NCI-H345 treated with DMSO at 0.1 percent for 48 hours (cell line): ENCODE measurements at regions not wholly inside any gene's neighbourhood (a gene's known extent, or its start where the extent isn't known, plus 50 kb on each side); places are given as distances from the start of the nearest gene placed in this dataset.
"Not testable (repeated sequence)": the region's sequence is repeated elsewhere in the genome, so short reads cannot be mapped to it uniquely, and the experiment has no call there.

Source experiments
- DNase-seq: peaks from one replicate; lab custom pipeline; 2025; ENCODE audit not compliant: unreplicated experiment; lab: John Stamatoyannopoulos, UW

DNA sequence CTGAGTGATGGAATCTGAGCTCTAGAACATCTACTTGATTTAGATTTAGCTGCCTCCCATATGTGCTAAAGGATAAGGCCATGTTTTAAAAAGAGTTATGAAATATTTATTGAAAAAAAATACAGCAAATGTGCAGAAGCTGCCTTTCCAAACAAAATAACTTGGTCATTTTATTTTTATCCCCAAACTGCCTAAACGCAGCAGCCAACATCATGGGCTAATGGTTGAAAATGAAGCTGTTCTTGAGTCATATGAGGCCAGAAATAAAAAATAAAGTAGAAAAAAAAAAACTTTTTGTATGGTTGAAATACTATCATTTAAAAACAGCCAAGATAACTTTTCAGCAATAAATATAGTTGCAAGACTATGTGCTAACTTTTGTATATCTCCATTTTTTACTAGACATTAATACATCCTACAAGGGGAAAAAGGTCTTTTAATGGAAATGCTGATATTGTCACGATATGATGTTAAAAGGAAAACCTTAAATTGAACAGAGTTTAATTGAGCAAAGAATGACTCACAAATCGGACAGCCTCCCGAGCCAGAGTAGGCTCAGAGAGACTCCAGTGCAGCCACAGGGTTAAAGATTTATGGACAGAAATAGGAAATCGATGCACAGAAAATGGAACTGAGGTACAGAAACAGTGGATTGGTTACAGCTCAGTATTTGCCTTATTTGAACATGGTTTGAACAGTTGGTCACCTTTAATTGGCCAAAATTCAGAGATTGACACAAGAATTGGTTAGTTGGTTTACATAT, 305.8 kb downstream of the MDFIC start:
- no peak for DNase-seq

DNA sequence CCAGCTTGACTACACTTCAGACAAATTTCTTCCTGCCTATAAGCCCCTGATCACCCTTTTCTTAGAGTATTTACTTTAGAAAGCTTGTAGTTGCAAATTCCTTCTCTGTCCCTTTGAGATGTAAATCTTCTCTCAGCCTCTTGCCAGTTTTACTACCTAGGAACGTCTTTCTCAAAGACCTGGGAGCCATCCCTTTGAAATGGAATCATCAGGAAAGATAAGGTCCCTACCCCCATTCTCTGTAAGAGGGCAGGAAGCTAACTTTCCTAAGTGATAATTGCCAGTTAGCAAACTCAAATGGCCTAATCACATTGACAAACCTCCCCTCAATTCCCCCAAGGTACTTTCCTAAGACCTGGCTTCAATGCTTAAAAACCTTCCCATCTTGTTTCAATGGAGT, 304.5 kb downstream of the MDFIC start:
- no peak for DNase-seq

DNA sequence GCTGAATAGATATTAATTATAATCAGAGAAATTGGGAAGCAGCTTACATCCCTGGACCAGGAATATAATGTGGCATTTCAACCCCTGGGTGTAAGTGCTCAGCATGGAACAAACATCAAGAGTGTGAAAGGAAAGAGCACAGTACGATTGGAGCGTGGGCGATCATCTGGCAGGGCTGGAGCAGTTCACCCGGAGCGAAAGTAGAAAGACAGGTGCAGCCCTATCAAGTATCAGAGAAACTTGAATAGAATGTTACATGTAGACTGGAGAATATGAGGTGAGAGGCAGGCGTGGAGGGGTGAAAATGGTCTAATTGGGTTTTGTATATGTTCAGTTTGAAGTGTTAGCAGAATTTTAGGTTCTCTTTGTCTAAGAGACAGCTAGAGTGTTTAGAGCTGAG, 303.0 kb downstream of the MDFIC start:
- DNase-seq: no peak

DNA sequence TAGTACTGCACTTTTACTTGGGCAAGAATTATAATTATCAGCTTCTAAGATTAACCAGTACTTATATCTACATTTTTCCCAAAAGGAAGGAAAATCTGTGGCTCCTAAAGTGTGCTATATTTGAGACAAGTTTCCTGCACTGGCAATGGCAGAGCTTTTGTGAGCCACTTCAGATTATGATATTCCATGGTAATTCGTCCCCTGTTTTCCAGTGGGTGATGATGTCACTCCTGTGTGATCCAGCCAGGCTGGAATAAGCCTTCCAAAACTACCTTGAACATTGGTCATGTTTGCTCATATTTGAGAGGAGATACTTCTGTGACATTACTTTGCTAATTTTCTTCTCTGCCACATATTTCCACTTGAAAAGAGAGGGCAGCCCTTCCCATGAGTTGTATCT, 302.1 kb downstream of the MDFIC start:
- no peak for DNase-seq

DNA sequence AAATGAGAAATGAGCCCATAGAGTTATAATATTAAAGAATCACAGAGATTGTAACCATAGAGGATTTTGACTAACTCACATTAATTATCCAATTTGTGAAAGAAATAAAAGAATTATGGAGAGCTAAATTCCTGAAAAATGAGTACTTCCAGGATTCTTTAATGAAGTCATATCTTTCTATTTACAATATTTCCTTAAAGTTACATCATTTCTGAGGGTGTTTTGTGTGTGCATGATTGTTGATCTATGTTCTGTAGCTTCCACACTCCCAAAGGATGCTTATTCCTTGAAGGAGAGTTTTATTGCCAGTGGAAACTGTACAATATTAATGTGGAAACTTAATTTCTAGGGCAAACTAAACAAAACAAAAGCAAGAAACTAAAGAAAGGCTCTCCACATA, 299.6 kb downstream of the MDFIC start:
- DNase-seq: no peak

DNA sequence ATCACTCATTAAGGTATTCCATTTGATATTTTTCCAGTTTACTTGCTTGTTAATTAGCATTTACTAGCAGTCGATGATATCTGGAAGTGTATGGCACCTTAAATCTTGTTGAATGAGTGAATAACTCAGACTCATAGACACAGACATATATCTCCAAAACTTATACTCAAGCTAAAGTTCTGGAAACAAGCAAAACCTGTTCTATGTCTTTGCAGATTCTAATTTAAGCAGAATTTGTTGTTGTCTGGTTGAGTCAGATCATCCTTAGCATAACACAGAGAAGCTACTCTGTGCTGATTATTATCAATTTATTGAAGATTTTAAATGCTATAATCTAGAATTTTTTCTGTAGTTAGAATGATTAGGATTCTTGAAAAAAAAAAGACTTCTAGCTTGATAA, 296.2 kb downstream of the MDFIC start:
- DNase-seq: no peak

DNA sequence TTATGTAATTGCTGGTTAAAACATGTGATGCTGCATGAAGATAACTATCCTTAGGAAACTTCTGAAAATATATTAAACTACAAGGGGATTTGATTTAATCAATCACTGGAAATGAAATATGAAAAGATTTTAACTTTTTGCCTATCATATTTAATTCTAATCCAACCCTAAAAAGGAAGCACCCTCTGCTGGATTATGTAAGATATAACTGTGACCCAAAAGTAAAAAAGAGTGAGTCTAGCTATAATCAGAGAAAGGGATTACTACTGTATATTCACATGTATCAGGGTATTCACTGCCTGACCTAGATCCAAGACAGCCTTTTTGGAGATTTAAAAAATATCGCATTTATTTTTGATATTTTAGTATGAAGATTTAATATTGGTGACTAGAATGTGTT, 295.5 kb downstream of the MDFIC start:
- DNase-seq: no peak

DNA sequence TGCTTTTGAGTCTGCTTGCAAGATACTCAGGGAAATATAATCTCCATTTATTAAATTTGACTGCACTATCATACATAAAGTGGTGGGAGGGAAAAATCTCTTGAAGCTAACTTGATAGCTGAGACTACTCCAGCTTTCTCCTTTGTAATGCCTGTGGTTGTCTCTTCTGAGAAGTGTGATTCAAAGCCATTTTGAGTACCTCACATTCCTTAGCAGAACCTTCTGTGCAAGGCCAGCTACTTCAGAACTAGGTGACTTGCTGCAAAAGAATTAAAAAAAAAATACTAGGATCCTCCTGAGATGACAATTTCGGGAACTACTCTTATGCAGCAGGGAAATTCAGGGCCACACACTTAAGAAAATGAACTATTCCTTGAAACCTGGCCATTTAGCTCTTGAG, 294.8 kb downstream of the MDFIC start:
- no peak for DNase-seq

DNA sequence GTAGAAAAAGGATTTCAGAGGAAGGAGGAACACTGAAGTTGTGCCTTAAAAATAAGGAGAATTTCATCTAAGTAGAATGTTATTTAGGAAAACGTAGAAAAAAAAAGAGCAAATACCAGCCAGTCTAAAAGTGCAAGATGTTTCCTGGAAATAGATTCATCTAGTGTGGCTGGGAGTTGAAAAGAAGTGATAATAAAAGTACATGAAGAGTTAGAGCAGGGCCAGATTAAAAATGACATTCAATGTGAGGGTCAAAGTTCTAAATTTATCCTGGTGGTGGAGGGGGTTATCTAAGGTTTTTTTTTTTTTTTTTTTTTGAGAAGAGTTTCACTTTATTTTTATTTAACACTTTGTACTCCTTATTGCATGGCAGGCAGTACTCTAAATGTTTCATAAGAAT, 289.3 kb downstream of the MDFIC start:
- DNase-seq: no peak

DNA sequence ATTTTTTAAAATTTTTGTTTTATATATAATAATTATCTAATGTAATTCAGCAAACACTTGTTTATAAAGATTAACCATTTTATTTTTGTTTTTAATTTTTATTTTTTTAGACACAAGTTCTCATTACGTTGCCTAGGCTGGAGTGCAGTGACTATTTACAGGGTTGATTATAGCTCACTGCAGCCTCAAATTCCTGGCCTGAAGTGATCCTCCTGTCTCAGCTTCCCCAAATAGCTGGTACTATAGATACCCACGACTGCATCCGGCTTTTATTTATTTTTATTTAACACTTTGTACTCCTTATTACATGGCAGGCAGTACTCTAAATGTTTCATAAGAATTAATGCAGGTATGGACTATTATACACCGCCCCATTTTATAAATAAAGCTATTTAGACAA, 288.7 kb downstream of the MDFIC start:
- no peak for DNase-seq

DNA sequence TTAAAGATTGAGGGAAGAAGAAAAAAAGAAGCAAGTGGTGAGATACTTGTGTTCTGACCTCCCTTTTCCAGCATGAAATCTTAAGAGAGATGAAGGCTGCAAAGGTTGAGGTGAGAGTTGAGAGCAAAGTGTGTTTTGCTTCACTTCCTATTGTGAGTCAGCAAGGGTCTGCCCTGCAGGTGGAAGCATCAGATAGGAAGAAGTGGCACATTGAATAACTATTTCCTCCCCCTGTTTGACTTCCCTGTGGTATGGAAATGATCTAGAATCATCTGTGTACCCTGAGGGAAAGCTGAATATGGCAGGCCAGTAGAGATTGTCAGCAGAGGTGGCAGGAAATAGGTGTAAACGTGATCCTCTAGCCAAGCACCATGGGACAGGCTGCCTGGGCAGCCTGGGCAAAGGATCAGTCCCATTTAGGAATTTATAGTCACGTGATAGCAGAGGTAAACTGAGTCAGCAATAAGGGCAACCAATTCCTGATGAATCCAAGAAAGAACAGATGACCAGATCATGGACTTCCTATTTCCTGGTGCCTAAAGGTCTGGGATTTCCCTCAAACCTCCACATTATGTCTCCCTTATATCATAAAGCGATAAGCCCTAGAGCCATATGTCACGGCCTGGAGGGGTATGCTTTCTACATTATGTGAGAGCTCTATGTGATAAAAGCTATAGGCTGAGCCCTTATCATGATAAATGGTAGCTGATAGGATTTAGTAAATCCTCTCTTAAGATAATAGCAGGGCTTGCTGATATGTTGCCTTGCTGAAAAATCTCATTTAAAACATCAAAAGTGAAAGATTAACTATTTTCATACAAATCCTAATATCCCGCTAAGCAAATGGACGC, 287.0 kb downstream of the MDFIC start:
- DNase-seq: no peak

DNA sequence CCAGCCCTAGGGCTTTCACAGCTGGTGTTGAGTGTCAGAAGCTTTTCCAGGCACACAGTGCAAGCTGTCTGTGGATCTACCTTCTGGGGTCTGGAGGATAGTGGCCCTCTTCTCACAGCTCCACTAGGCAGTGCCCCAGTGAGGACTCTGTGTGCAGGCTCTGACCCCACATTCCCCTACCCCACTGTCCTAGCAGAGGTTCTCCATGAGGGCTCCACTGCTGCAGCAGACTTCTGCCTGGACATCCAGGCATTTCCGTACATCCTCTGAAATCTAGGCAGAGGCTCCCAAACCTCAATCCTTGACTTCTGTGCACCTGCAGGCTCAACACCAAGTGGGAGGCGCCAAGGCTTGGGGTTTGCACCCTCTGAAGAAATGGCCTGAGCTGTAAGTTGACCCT, 284.5 kb downstream of the MDFIC start:
- not testable (repeated sequence) for DNase-seq

DNA sequence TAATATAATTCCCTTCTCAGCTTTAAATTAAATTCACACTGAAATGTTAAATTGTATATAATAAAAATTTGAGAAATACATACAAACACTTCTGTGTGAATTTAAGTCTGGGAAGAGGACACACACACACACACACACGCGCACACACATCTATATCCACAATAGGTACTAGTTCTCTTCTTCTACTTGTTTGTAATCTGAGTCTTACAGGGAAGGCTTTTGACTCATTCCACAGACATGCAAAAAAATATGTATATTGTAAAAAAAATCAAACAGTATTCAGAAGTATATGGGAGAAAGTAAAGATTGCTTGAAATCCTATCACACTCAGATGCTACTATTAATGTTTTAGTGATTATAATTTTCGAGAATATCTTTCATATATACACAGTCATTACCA, 276.2 kb downstream of the MDFIC start:
- DNase-seq: no peak

DNA sequence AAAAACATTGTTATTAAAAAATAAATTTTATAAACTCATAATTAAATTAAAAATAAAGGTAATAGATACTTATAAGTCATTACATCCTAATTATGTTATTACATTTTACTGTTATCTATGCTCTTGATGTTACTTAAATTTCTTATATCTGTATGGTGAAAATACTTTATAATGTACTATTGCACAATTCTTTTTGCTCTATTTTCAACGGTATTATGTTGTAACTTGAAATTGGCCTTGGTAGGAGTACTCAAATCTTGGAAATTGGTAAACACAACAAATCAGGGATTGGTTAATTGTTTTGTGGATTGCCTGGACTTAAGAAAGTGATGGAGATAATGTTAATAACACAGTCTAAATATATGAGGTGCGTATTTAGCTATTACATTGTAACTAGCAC, 273.3 kb downstream of the MDFIC start:
- no peak for DNase-seq

DNA sequence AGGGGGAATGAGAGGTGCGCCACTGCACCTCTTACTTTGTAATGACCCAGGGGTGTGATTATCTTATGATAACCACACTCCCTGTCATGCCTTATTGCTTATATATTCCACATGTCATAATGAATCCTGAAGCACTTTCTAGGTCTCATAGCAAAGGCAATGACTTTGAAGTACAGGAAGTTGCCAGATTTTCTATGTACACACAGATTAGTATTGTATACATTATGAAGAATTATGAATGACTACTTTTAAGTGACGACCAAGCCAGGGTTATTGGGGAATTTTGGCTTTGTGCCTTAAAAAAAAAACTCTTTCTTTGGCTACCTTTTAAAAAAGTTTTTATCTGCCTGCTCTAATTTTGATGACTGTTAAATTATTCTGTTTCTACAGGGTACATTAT, 269.6 kb downstream of the MDFIC start:
- no peak for DNase-seq

DNA sequence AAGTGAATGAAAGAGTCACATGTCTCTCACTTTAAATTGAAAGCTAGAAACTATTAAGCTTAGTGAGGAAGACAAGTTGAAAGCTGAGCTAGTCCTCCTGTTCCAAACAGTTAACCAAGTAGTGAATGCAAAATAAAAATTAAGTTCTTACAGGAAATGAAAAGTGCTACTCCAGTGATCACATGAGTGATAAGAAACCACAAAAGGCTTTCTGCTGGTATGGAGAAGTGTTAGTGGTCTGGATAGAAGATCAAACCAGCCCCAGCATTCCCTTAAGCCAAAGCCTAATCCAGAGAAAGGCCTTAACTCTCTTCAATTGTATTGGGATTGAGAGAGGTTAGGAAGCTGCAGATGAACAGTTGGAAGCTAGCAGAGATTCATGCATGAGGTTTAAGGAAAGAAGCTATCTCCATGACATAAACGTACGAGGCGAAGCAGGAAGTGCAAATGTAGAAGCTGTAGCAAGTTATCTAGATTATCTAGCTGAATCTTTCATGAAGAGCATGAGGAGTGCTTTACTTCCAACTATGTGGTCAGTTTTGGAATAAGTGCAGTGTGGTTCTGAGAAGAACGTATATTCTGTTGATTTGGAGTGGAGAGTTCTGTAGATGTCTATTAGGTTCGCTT, 261.6 kb downstream of the MDFIC start:
- DNase-seq: no peak

DNA sequence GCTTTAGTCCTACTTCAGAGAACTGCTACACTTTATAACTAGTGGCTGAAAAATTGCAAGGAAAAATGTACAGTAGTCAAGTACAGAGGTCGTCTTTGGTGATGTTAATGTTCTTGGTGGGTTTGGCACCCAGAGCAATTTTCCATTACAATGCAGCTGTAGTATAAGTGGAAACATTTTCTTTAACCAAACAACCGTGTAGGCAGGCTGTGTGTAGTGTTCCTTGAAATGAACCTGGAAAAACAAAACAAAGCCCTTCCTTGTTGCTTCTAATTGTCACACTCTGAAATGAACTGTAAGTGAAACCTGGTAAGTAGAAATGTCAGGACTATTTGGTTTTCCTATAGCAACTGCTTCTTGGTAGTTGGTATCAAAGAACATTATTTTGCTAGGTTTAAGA, 256.9 kb downstream of the MDFIC start:
- no peak for DNase-seq

DNA sequence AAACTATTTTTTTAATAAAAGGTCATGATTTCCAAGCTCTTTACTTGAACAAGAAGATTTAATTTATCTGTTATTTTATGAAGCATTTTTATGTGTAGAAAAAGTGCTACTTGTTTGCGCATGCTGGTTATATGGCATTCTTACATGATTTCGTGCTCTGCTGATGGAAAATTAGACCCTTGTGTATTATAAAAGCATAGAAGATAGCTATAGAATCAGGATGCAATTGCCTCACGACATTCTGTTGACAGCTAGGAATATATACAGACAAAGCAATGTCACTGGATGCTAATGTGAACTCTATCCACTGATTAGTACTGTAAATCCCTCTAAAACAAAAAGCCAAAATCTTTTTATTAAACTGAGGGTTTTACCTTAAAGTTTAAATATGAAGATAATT, 255.9 kb downstream of the MDFIC start:
- no peak for DNase-seq

DNA sequence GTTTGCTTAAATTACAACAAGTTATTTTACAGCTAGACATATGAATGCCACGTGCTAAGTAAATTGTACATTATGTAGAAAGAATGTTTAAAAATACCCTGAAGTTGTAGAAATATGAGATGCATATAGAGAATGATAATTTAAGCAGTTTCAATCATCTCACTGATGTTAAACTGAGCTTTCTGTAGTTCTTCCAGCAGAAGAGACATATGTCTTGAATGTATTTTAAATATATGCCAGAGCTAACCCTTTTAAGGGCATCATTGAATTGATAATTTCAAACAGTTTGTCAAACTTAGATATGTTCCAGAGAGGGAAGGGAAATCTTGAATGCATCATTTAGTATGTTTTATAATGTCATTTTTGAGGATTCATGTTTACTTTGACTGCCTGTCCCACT, 255.2 kb downstream of the MDFIC start:
- no peak for DNase-seq

DNA sequence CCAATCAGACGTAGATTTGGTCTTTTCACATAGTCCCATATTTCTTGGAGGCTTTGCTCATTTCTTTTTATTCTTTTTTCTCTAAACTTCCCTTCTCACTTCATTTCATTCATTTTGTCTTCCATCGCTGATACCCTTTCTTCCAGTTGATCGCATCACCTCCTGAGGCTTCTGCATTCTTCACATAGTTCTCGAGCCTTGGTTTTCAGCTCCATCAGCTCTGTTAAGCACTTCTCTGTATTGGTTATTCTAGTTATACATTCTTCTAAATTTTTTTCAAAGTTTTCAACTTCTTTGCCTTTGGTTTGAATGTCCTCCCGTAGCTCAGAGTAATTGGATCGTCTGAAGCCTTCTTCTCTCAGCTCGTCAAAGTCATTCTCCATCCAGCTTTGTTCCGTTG, 250.5 kb downstream of the MDFIC start:
- DNase-seq: not testable (repeated sequence)

DNA sequence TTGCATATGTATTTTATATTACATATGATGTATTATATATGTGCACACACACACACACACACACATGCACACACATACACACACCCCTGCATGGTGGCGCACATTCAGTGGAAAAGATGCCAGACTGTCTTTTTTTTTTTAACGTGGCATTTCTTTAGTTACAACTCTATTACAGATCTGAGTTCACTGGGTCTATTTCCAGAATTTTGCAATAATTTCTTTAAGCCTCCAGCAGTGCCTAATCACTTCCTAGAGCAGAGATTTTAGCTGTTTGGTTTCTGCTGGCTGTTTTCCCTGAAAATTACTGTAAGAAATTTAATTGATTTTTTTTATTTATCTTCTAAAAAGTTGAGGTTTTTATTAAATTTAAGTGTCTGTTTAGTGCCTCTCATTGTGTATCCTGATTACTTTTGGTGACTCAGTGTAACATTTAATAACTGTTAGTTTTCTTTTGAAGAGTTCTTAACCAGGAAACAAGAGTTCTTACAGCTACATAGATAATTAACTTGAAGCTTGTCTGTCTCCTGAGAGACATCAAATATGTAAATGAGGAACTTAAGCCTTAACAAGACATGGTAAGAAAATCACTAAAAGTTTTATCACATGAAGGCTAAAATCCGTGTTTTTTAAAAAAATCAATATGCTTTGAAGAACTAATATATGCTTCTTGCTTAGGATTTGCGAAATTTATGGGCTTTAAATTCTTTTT, 232.0 kb downstream of the MDFIC start:
- DNase-seq: no peak
